GM12878 (cell line): ENCODE measurements at regions not wholly inside any gene's neighbourhood (a gene's known extent, or its start where the extent isn't known, plus 50 kb on each side); places are given as distances from the start of the nearest gene placed in this dataset.

Experiments used
- ATAC-seq: fragments of 200-7000 bp; cut with Tn5 transposase; 3 replicates; pipeline ENCODE4 v1.9.1; 2020; ENCODE audit warnings: mild to moderate bottlenecking, moderate library complexity
- BruUV-seq: library from RNA; stranded (reverse); fragments of 400-500 nt; replicated peaks from 2 replicates; lab custom pipeline; 2021; lab: Mats Ljungman, UMichigan
- CTCF ChIA-PET: fragments of 300-600 bp; sonication (Branson Sonifier 250); formaldehyde crosslinking; extraction: SDS; loops from one replicate; lab custom pipeline; 2021; ENCODE audit warnings: inconsistent platforms; lab: Yijun Ruan, JAX
- POLR2A ChIA-PET: fragments of 350-600 bp; formaldehyde crosslinking; extraction: SDS; loops from one replicate; lab custom pipeline; 2021; ENCODE audit warnings: inconsistent platforms; lab: Charles Lee
- RAD21 ChIA-PET: fragments of 300-600 bp; sonication (Branson Sonifier 250); formaldehyde crosslinking; loops from one replicate; lab custom pipeline; 2023; ENCODE audit warnings: antibody characterized with exemption; ENCODE audit not compliant: unreplicated experiment; lab: Charles Lee
- SMC1A ChIA-PET: fragments of 300-600 bp; sonication (Branson Sonifier 250); formaldehyde crosslinking; loops from one replicate; lab custom pipeline; 2023; ENCODE audit not compliant: unreplicated experiment, uncharacterized antibody; lab: Charles Lee
- DNase-seq: peaks from one replicate; pipeline ENCODE4 v3.0.0-alpha.2; 2011; ENCODE audit warnings: low read depth, low spot score
- FAIRE-seq: peaks from 3 replicates; lab custom pipeline; 2011; peaks lifted over from hg19 to GRCh38; lab: Jason Lieb, UNC
- H2AFZ ChIP-seq: 2 replicates; pipeline ENCODE4 v1.6.0; 2011; ENCODE audit warnings: low read depth, low read length, control low read depth; ENCODE audit not compliant: control insufficient read depth
- H3K27ac ChIP-seq: 2 replicates; pipeline ENCODE4 v1.5.1; 2011; ENCODE audit warnings: control low read depth; ENCODE audit not compliant: control insufficient read depth, insufficient read depth
- H3K27me3 ChIP-seq, 2 experiments: replicated peaks in 1 of 2; 2 replicates each; pipeline versions ENCODE4 v1.6.0 to v1.6.1; 2011; ENCODE audit warnings: low read length in 1 of 2; ENCODE audit not compliant: control insufficient read depth in 2 of 2, insufficient read depth in 2 of 2
- H3K36me3 ChIP-seq, 2 experiments: 2 replicates each; pipeline ENCODE4 v1.5.1; 2011; ENCODE audit warnings: low read length in 1 of 2; ENCODE audit not compliant: control insufficient read depth in 2 of 2, insufficient read depth in 2 of 2
- H3K4me1 ChIP-seq: 2 replicates; pipeline ENCODE4 v1.6.1; 2011; ENCODE audit warnings: mild to moderate bottlenecking, low read length, moderate library complexity, mixed read lengths; ENCODE audit not compliant: control insufficient read depth, insufficient read depth
- H3K4me2 ChIP-seq: 2 replicates; pipeline ENCODE4 v1.6.0; 2011; ENCODE audit warnings: control low read depth; ENCODE audit not compliant: control insufficient read depth, insufficient read depth
- H3K4me3 ChIP-seq: fragments of 200-600 bp; sonication (generic); 2 replicates; pipeline ENCODE4 v1.5.1; 2016
- H3K79me2 ChIP-seq: 2 replicates; pipeline ENCODE4 v1.6.0; 2011; ENCODE audit warnings: low read length; ENCODE audit not compliant: control insufficient read depth, insufficient read depth
- H3K9ac ChIP-seq: 2 replicates; pipeline ENCODE4 v1.8.0; 2011; ENCODE audit warnings: low read length, control low read depth, mixed read lengths; ENCODE audit not compliant: control insufficient read depth, insufficient read depth
- H3K9me3 ChIP-seq: replicated peaks from 3 replicates; pipeline ENCODE4 v1.5.1; 2011; ENCODE audit warnings: mild to moderate bottlenecking, low read length; ENCODE audit not compliant: control insufficient read depth, insufficient read depth
- H4K20me1 ChIP-seq: 2 replicates; pipeline ENCODE4 v1.6.0; 2011; ENCODE audit not compliant: control insufficient read depth, insufficient read depth
- CREM ChIP-seq: IDR thresholded peaks from 2 replicates; pipeline ENCODE4 v1.6.1; 2014; ENCODE audit warnings: antibody characterized with exemption, low read depth
- CTCF ChIP-seq, 3 experiments: IDR thresholded peaks in 2 of 3; conservative IDR thresholded peaks in 1 of 3; 2 replicates each; pipeline ENCODE4 v1.5.1; 2011; ENCODE audit warnings: low read depth in 3 of 3, low read length in 3 of 3, mild to moderate bottlenecking in 3 of 3, control low read depth in 2 of 3, moderate library complexity in 2 of 3, inconsistent platforms in 1 of 3, mixed read lengths in 1 of 3; ENCODE audit not compliant: control insufficient read depth in 2 of 3, insufficient read depth in 1 of 3; ENCODE audit errors: extremely low read depth in 1 of 3
- HSF1 ChIP-seq: fragments of 150-350 bp; IDR thresholded peaks from 2 replicates; pipeline ENCODE4 v1.6.1; 2014; ENCODE audit warnings: mild to moderate bottlenecking, low read depth, low read length
- IKZF1 ChIP-seq: fragments of 450-650 bp; conservative IDR thresholded peaks from 2 replicates; pipeline ENCODE4 v1.6.1; 2017; ENCODE audit warnings: antibody characterized with exemption, mild to moderate bottlenecking
- JUNB ChIP-seq: IDR thresholded peaks from 2 replicates; pipeline ENCODE4 v1.6.1; 2016; ENCODE audit warnings: antibody characterized with exemption, mild to moderate bottlenecking
- MYC ChIP-seq: IDR thresholded peaks from 2 replicates; pipeline ENCODE4 v1.6.1; 2011; ENCODE audit warnings: mild to moderate bottlenecking, low read length, moderate library complexity, inconsistent platforms; ENCODE audit not compliant: insufficient read depth, insufficient replicate concordance, insufficient read length, severe bottlenecking
- NFIC ChIP-seq: IDR thresholded peaks from 2 replicates; pipeline ENCODE4 v1.6.1; 2012; ENCODE audit warnings: low read depth, mild to moderate bottlenecking, inconsistent platforms, low read length, moderate library complexity
- PAX8 ChIP-seq: fragments of 450-650 bp; IDR thresholded peaks from 2 replicates; pipeline ENCODE4 v1.6.1; 2017; ENCODE audit warnings: mild to moderate bottlenecking, moderate library complexity
- ZBTB33 ChIP-seq: fragments of 450-650 bp; IDR thresholded peaks from 2 replicates; pipeline ENCODE4 v1.6.1; 2017; ENCODE audit warnings: mild to moderate bottlenecking
- ZSCAN29 ChIP-seq: fragments of 450-650 bp; IDR thresholded peaks from 2 replicates; pipeline ENCODE4 v1.6.1; 2017; ENCODE audit warnings: mild to moderate bottlenecking, moderate library complexity
- WGBS: methylation state at CpG from one replicate; pipeline ENCODE4 v1.1.6; 2016; ENCODE audit warnings: low lambda C conversion rate; ENCODE audit not compliant: insufficient replicate concordance, insufficient coverage; ENCODE audit errors: missing lambda C conversion rate; 5-methylcytosine and 5-hydroxymethylcytosine counted together
- in situ Hi-C: fragments of 300-500 bp; cut with MboI; formaldehyde crosslinking; loops from 9 replicates; pipeline ENCODE4 v1.14.3; 2018; ENCODE audit warnings: mixed read lengths
- intact Hi-C: fragments of 100-400 bp; cut with micrococcal nuclease; formaldehyde crosslinking; loops from one replicate; pipeline ENCODE4 v1.14.2; 2022; ENCODE audit not compliant: unreplicated experiment

- POLR2A ChIA-PET, result no interaction called here
- ATAC-seq (no peak), FAIRE-seq (no peak), DNase-seq (no peak)
- no peak overlapping the region for H3K27ac ChIP-seq
- in situ Hi-C loops, result no loop called here
- H3K4me3 ChIP-seq, result no peak overlapping the region
- H3K9me3 ChIP-seq, result no peaks in the 10 kb centered on the region
- H3K27me3 ChIP-seq, result no peaks in the 10 kb centered on the region
- no peak overlapping the region for H2AFZ ChIP-seq
- SMC1A ChIA-PET, result interaction anchor here (0.9 kb wide), 1 partner anchor 20 kb away, joined by 3 read pairs; no protein-coding TSS in a partner anchor
- TF ChIP-seq NFIC (no peak), HSF1 (no peak), ZBTB33 (no peak)
- BruUV-seq, result no TSS peak
- RAD21 ChIA-PET, result no interaction called here
- intact Hi-C loops, result no loop called here
- no peaks in the 10 kb centered on the region for H3K36me3 ChIP-seq
- H3K9ac ChIP-seq, result no peak overlapping the region
- H3K4me2 ChIP-seq, result no peak overlapping the region
- 30% methylated on average over 6 of the region's 6 CpGs for WGBS
- H4K20me1 ChIP-seq, result no peaks in the 10 kb centered on the region
- H3K79me2 ChIP-seq, result no peaks in the 10 kb centered on the region
- CTCF ChIA-PET, result no interaction called here
- H3K4me1 ChIP-seq, result no peaks in the 10 kb centered on the region
Measured at GRCh38 chr5:19334278-19334677, 653.7 kb downstream of the CDH18 start.

- 5% methylated on average over 1 of the region's 1 CpG for WGBS
- CTCF ChIA-PET, result no interaction called here
- Histone ChIP-seq H3K4me3 (no peak overlapping the region), H3K4me1 (no peaks in the 10 kb centered on the region), H3K36me3 (no peaks in the 10 kb centered on the region), H3K9me3 (no peaks in the 10 kb centered on the region), H3K79me2 (no peaks in the 10 kb centered on the region), H3K27me3 (no peaks in the 10 kb centered on the region), H4K20me1 (no peaks in the 10 kb centered on the region), H3K27ac (no peak overlapping the region), H2AFZ (no peak overlapping the region), H3K9ac (no peak overlapping the region), H3K4me2 (no peak overlapping the region)
- BruUV-seq, result no TSS peak
- FAIRE-seq, result no peak
- ATAC-seq, result no peak
- in situ Hi-C loops, result no loop called here
- intact Hi-C loops, result no loop called here
- no peak for DNase-seq
- POLR2A ChIA-PET, result no interaction called here
- RAD21 ChIA-PET, result no interaction called here
- SMC1A ChIA-PET, result no interaction called here
- TF ChIP-seq ZSCAN29 (no peak), MYC (no peak), JUNB (no peak), IKZF1 (no peak), CREM (no peak), CTCF (IDR thresholded peaks at IDR 0.05 in 2 of 3, conservative IDR thresholded peaks at IDR 0.05 in 1 of 3; ENCODE audit: control insufficient read depth in 2 of 3, extremely low read depth in 1 of 3, insufficient read depth in 1 of 3, low read depth in 3 of 3, low read length in 3 of 3) (no peak), PAX8 (no peak)
Measured at GRCh38 chr5:19342942-19343341, 645.1 kb downstream of the CDH18 start.
